GM23338 (cell line): ENCODE measurements at regions not wholly inside any gene's neighbourhood (a gene's known extent, or its start where the extent isn't known, plus 50 kb on each side); places are given as distances from the start of the nearest gene placed in this dataset.

Experiments used
- ATAC-seq: fragments of 200-7000 bp; cut with Tn5 transposase; 3 replicates; pipeline ENCODE4 v1.9.1; 2020
- DNase-seq: peaks from one replicate; pipeline ENCODE4 v3.0.0-alpha.2; 2015; ENCODE audit warnings: low spot score
- H2AFZ ChIP-seq: fragments of 200-600 bp; sonication (generic); 2 replicates; pipeline ENCODE4 v1.8.0; 2016; ENCODE audit warnings: antibody characterized with exemption, mild to moderate bottlenecking, moderate library complexity
- H3F3A ChIP-seq: fragments of 200-600 bp; sonication (generic); replicated peaks from 2 replicates; pipeline ENCODE4 v1.8.0; 2017; ENCODE audit warnings: antibody characterized with exemption, mixed run types, low read depth
- H3K27ac ChIP-seq: fragments of 200-600 bp; sonication (generic); 2 replicates; pipeline ENCODE4 v1.6.1; 2016; ENCODE audit warnings: low read depth
- H3K27me3 ChIP-seq: fragments of 200-600 bp; sonication (generic); 2 replicates; pipeline ENCODE4 v1.8.0; 2016; ENCODE audit warnings: mild to moderate bottlenecking, mixed run types, moderate library complexity; ENCODE audit not compliant: insufficient read depth
- H3K36me3 ChIP-seq: fragments of 200-600 bp; sonication (generic); 2 replicates; pipeline ENCODE4 v1.8.0; 2016; ENCODE audit warnings: mild to moderate bottlenecking; ENCODE audit not compliant: insufficient read depth
- H3K4me1 ChIP-seq: fragments of 200-600 bp; sonication (generic); 2 replicates; pipeline ENCODE4 v1.8.0; 2016; ENCODE audit warnings: mild to moderate bottlenecking, moderate library complexity; ENCODE audit not compliant: insufficient read depth
- H3K4me2 ChIP-seq: fragments of 200-600 bp; sonication (generic); 2 replicates; pipeline ENCODE4 v1.7.1; 2017; ENCODE audit warnings: mixed run types
- H3K4me3 ChIP-seq: fragments of 200-600 bp; sonication (generic); 2 replicates; pipeline ENCODE4 v1.6.1; 2016; ENCODE audit warnings: mixed run types
- H3K79me2 ChIP-seq: fragments of 200-600 bp; sonication (generic); replicated peaks from 2 replicates; pipeline ENCODE4 v1.8.0; 2017; ENCODE audit warnings: mild to moderate bottlenecking; ENCODE audit not compliant: insufficient read depth
- H3K9me2 ChIP-seq: fragments of 200-600 bp; sonication (generic); 2 replicates; pipeline ENCODE4 v1.8.0; 2017; ENCODE audit not compliant: insufficient read depth
- H4K20me1 ChIP-seq: fragments of 200-600 bp; sonication (generic); replicated peaks from 2 replicates; pipeline ENCODE4 v1.8.0; 2017; ENCODE audit warnings: mild to moderate bottlenecking; ENCODE audit not compliant: insufficient read depth
- H3K27ac Mint-ChIP-seq: 2 replicates; pipeline ENCODE4 v1.8.0; 2020; ENCODE audit warnings: inconsistent platforms, mild to moderate bottlenecking, moderate library complexity, mixed read lengths
- H3K27me3 Mint-ChIP-seq: 3 replicates; pipeline ENCODE4 v1.8.0; 2022; ENCODE audit warnings: low read depth, mild to moderate bottlenecking, moderate library complexity, mixed read lengths, inconsistent platforms; ENCODE audit not compliant: insufficient read depth, poor library complexity
- H3K36me3 Mint-ChIP-seq: 3 replicates; pipeline ENCODE4 v1.8.0; 2021; ENCODE audit warnings: low read depth, mild to moderate bottlenecking, inconsistent platforms, moderate library complexity, mixed read lengths
- H3K4me1 Mint-ChIP-seq: 3 replicates; pipeline ENCODE4 v1.8.0; 2020; ENCODE audit warnings: mild to moderate bottlenecking, inconsistent platforms, mixed read lengths
- H3K4me3 Mint-ChIP-seq: 3 replicates; pipeline ENCODE4 v1.8.0; 2021; ENCODE audit warnings: moderate library complexity, mild to moderate bottlenecking, inconsistent platforms, mixed read lengths
- H3K9me3 Mint-ChIP-seq: 3 replicates; pipeline ENCODE4 v1.8.0; 2020; ENCODE audit warnings: moderate library complexity, mild to moderate bottlenecking, inconsistent platforms, mixed read lengths
- CREB1 ChIP-seq: fragments of 250-450 bp; sonication (Bioruptor Pico); IDR thresholded peaks from 2 replicates; pipeline ENCODE4 v1.5.0; 2020; ENCODE audit warnings: low read depth, mild to moderate bottlenecking, moderate library complexity
- CTCF ChIP-seq, 2 experiments: fragments of 200-600 bp in 1 of 2; sonication (generic) in 1 of 2; conservative IDR thresholded peaks; 2 replicates each; pipeline versions ENCODE4 v1.5.1 to v1.6.1; 2016 to 2017; ENCODE audit warnings: antibody characterized with exemption in 2 of 2, low read depth in 2 of 2, mild to moderate bottlenecking in 2 of 2, moderate library complexity in 1 of 2
- ETS1 ChIP-seq: IDR thresholded peaks from 2 replicates; pipeline ENCODE4 v1.6.1; 2016; ENCODE audit warnings: antibody characterized with exemption
- EZH2 ChIP-seq: fragments of 200-600 bp; sonication (generic); IDR thresholded peaks from one replicate; pipeline ENCODE4 v1.8.0; 2017; ENCODE audit warnings: antibody characterized with exemption, mild to moderate bottlenecking, low read depth; ENCODE audit not compliant: unreplicated experiment
- EZH2phosphoT487 ChIP-seq: fragments of 200-600 bp; sonication (generic); IDR thresholded peaks from one replicate; pipeline ENCODE4 v1.8.1; 2018; ENCODE audit warnings: antibody characterized with exemption; ENCODE audit not compliant: unreplicated experiment
- JUNB ChIP-seq: IDR thresholded peaks from one replicate; pipeline ENCODE4 v1.6.1; 2016; ENCODE audit warnings: antibody characterized with exemption; ENCODE audit not compliant: unreplicated experiment
- NANOG ChIP-seq: IDR thresholded peaks from 2 replicates; pipeline ENCODE4 v1.6.1; 2016; ENCODE audit warnings: antibody characterized with exemption, borderline replicate concordance
- POLR2AphosphoS5 ChIP-seq: IDR thresholded peaks from 2 replicates; pipeline ENCODE4 v1.6.1; 2016; ENCODE audit warnings: antibody characterized with exemption, low read depth
- REST ChIP-seq: IDR thresholded peaks from one replicate; pipeline ENCODE4 v1.6.1; 2018; ENCODE audit warnings: antibody characterized with exemption; ENCODE audit not compliant: unreplicated experiment
- STAT1 ChIP-seq: IDR thresholded peaks from one replicate; pipeline ENCODE4 v1.6.1; 2016; ENCODE audit warnings: antibody characterized with exemption; ENCODE audit not compliant: unreplicated experiment
- ZNF114 ChIP-seq: fragments of 250-450 bp; sonication (Bioruptor Pico); IDR thresholded peaks from 2 replicates; pipeline ENCODE4 v1.5.0; 2020; ENCODE audit warnings: mild to moderate bottlenecking, moderate library complexity
- ZNF331 ChIP-seq: fragments of 250-450 bp; sonication (Bioruptor Pico); IDR thresholded peaks from 2 replicates; pipeline ENCODE4 v1.5.0; 2020; ENCODE audit warnings: low read depth, mild to moderate bottlenecking, moderate library complexity
- ZNF462 ChIP-seq: fragments of 250-450 bp; sonication (Bioruptor Pico); IDR thresholded peaks from 2 replicates; pipeline ENCODE4 v1.5.0; 2020; ENCODE audit warnings: mild to moderate bottlenecking, moderate library complexity

- H3K36me3 ChIP-seq, result no peaks in the 10 kb centered on the region
- H3K9me3 Mint-ChIP-seq, result no peaks in the 10 kb centered on the region
- H2AFZ ChIP-seq, result no peak overlapping the region
- H3K4me1 ChIP-seq, result 0 out of 2 replicates have a peak, but pooled peaks cover 6% of the 10 kb centered on the region
- H3K79me2 ChIP-seq, result no peaks in the 10 kb centered on the region
- no peaks in the 10 kb centered on the region; the same call in 1 of the 2 replicates for H3K9me2 ChIP-seq
- no peaks in the 10 kb centered on the region for H4K20me1 ChIP-seq
- no peak overlapping the region for H3K27ac ChIP-seq
- no peak overlapping the region for H3K4me3 ChIP-seq
- H3K27me3 ChIP-seq, result no peaks in the 10 kb centered on the region
- DNase-seq (no peak), ATAC-seq (no peak)
- H3K4me3 Mint-ChIP-seq, result no peak overlapping the region
- no peak overlapping the region for H3K27ac Mint-ChIP-seq
- no peaks in the 10 kb centered on the region for H3F3A ChIP-seq
- no peaks in the 10 kb centered on the region for H3K36me3 Mint-ChIP-seq
- TF ChIP-seq EZH2phosphoT487, result no peak
- TF ChIP-seq NANOG, result no peak
- no peak for TF ChIP-seq ZNF462 (CRISPR knock-in tag)
- no peak for TF ChIP-seq EZH2
- no peak for TF ChIP-seq ZNF331
- no peak for TF ChIP-seq CREB1 (CRISPR knock-in tag)
- TF ChIP-seq ZNF114 (CRISPR knock-in tag), result no peak
- no peak for TF ChIP-seq STAT1
- no peak for TF ChIP-seq CTCF (conservative IDR thresholded peaks at IDR 0.05; ENCODE audit: low read depth in 2 of 2)
- TF ChIP-seq REST, result no peak
- TF ChIP-seq POLR2AphosphoS5, result no peak
- no peak for TF ChIP-seq ETS1
- TF ChIP-seq JUNB, result no peak
- H3K4me1 Mint-ChIP-seq, result peaks cover 4% of the 10 kb centered on the region; the same call in 2 of the 3 replicates
- H3K4me2 ChIP-seq, result no peak overlapping the region
- no peaks in the 10 kb centered on the region for H3K27me3 Mint-ChIP-seq
These were observed 61.3 kb upstream of the PIK3R1 start for GRCh38 chr5:68154119-68154857.
